ENCODE measurements at regions not wholly inside any gene's neighbourhood (a gene's known extent, or its start where the extent isn't known, plus 50 kb on each side); places are given as distances from the start of the nearest gene placed in this dataset.
"Not testable (repeated sequence)": the region's sequence is repeated elsewhere in the genome, so short reads cannot be mapped to it uniquely, and the experiment has no call there.

DNA sequence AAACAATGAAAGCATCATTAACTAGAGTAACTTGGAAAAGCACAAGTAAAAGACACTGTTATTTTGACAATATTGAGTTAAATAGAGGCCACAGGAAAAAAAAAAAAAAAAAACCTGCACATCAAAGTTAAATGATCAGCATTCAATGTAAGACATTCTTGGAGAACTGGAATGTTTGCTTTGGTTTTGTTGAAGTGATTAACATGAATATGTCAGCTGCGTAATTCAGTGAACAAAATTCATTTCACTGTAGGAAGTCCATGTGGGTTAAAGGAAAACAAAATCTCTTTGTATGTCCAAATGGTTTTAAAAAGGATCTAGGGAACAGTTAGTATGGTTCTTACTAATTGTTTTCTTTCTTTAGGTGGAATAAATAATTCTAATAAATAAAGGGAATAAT, 252.8 kb upstream of the CNTN6 start:
- no peak for DNase-seq

DNA sequence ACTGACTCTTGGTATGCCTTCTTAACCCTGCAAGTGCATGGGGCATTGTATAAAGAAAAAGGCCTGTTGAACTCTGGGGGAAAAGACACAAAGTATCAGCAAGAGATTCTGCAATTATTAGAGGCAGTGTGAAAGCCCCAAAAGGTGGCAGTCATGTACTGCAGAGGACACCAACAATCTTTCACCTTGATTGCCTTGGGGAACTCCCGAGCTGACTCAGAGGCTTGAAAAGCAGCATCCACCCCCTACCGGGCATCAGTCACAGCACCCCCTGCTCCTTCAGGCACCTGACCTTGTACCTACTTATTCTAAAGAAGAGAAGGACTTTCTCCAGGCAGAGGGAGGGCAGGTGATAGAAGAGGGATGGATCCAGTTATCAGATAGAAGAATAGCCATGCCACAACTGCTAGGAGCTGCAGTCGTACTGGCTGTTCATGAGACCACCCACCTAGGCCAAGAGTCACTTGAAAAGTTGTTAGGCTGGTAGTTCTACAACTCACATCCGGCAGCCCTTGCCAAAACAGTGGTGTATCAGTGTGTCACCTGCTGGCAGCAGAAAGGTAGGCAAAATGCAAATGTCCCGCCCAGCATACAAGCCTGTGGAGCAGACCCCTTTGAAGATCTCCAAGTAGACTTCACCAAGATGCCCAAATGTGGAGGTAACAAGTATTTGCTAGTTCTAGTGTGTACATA, 241.6 kb upstream of the CNTN6 start:
- peak; percentile 20 for DNase-seq

DNA sequence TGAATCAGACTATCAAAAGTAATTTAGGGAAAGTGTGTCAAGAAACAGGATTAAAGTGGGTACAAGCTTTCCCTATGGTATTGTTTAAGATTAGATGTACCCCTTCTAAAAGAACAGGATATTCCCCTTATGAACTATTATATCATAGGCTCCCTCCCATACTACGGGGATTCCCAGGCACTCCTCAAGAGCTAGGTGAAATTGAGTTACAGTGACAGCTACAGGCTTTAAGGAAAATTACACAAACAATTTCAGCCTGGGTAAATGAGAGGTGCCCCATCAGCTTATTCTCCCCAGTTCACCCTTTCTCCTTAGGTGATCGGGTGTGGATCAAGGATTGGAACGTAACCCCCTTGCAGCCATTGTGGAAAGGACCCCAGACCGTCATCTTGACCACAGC, 240.8 kb upstream of the CNTN6 start:
- no peak for DNase-seq

DNA sequence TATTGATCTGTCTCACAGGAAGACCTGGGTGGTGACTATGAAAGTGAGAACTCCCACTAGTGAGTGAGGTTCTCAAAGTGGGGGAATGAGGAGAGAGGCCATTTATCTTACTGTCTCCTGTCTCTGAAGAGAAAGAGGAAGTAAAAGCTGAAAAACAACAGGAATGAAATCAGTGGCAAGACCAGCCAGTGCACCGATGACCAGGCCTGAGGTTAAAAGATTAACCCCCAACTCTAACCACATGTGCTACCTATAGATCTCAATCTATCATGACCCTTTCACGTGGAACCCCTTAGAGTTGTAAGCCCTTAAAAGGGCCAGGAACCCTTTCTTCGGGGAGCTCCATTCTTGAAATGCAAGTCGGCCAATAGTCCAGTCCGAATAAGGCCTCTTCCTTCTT, 239.3 kb upstream of the CNTN6 start:
- DNase-seq, result no peak

DNA sequence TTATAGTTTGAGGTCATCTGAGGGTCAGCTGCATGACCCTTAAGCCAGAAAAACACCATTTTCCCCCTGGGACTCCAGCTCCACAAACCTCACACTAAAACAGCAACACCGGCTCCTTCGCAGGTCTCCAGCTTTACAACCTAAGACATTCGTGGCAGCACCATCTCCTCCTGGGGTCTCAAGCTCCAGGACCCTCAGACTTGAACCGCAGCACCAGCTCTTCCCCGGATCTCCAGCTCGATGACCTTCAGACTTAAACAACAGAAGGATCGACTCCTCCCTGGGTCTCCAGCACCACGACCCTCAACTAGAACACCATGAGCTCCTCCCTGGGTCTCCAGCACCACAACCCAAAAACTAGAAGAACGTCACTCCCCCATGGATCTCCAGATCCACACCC, 233.7 kb upstream of the CNTN6 start:
- no peak for DNase-seq

DNA sequence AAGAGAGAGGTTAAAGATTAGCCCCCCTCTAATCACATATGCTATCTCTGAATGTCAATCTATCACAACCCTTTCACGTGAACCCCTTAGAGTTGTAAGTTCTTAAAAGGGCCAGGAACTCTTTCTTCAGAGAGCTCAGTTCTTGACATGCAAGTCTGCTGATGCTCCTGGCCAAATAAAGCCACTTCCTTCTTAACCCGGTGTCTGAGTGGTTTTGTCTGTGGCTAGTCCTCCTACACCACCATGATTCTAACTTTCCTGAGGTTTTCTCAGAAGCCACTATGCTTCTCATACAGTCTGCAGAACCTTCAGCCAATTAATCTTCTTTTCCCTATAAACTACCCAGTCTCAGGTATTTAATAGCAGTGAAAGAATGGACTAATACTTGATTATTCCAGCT, 231.1 kb upstream of the CNTN6 start:
- no peak for DNase-seq

DNA sequence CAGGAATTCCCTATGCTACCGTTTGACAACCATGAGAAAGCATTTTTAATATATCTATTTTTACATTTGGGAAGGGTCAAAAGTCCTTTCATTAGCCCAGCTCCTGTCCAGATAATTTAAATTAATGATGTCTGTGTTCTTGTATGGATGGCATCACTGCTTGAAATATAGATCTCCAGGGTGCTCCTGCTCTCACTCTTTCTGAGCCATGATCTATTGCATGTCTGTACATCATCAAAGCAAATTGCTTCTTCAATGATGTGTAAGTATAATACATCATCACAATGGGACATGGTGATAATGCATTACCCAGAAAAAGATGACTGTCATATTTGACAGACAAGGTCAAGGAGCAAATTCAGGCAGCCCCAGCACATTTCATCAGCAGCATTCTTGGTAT, 223.6 kb upstream of the CNTN6 start:
- no peak for DNase-seq

DNA sequence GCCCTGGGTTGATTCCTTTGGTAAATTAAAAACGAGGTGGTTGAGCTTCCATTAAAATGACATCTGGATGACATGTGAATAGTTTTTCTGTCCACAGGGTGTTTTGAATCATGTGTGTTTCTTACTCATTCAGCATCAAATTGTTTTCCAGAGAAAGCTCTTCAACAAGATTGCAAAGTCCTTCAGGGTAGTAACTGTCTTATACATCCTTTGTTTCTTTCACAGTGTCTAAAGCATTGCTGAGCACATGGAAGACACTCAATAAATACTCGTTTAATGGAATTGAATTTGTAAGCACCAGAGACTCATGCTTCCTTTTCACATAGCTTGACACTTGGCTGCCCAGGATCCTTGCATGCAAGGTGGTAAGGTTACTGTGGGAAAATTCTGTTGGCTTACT, 223.1 kb upstream of the CNTN6 start:
- no peak for DNase-seq

DNA sequence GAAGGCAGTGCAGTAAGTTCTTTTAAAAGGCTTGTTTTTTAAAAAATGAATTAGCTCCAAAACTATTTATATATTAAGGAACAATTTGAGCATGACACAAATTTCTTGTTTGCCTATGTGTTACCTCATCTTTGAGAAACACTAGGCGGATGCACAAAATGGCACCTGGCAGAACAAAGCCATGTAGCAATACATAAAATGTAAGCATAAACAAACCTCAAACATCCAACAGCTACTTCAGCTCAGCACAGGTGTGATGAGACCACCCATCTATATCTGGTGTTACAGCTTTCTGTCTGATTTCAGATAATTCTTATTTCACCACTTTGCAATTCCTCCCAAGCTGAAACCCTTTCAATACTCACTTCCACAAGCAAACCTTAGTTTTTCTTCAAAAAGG, 221.2 kb upstream of the CNTN6 start:
- no peak for DNase-seq

DNA sequence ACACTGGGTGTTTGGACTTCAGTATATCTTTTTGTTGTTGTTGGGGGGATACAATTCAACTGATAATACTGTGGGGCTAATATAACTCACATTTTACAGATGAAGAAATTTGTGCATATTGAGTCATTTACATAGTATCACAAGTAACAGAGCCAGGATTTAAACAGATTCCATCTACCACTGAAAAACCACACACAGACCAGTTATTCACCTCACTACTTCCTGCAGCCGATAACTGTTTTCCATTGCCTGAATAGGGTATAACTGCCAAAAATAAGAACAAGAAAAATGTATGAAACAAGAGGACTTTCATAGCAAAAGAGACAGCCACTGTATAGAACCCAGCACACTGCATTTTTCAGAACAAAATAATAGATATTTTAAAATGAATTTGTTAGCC, 215.8 kb upstream of the CNTN6 start:
- no peak for DNase-seq

DNA sequence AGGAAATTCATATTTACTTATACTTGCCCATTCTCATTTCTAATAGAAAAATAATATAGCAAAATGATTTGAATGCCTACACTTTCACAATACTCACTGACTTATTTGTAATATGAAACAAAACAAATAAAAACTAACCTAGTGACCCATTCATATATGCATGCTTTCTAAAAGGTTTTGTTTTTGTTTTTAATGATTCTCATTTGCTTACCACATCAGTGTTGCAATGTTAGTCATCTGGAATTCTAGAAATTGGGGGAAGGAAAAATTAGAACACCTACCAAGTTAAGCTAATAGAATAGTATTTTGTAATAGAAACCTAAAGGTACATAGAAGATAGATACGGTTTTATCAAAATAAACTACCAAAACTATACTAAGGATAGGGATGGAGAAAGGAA, 214.1 kb upstream of the CNTN6 start:
- no peak for DNase-seq

DNA sequence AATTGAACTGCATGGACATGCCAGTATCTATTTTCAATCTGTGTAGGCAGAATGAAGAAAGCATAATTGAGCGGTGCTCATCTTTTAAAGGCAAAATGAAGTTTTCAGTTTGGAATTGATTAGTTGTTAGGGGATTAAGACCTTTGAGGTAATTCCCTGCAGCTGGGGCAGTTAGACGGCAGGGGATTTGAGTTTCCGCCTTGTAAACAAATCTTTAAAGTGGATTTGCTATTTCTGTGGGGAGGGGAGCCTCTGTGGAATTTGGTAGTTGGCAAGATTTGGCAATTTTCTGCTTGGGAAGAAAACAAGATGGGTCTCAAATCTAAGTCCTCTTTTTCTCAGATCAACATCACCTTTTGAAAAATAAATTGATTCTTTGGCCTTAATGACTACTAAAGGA, 212.5 kb upstream of the CNTN6 start:
- DNase-seq, result no peak

DNA sequence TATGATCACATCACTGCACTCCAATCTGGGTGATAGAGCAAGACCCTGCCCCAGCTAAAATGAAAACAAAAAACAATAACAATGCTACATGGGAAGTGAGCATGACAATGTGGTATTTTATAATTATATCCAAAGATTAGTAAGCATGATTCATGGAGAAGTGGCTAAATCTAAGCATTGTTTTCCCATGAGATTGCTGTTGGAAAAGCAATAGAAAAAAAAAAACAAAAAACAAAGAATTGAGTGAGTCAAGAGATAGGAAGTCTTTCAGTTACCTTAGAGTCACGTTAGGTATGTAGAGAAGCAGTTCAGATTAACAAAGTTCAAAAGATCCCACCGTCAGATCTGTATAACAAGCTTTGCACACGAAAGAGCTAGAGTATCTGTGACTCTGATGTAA, 210.3 kb upstream of the CNTN6 start:
- no peak for DNase-seq

DNA sequence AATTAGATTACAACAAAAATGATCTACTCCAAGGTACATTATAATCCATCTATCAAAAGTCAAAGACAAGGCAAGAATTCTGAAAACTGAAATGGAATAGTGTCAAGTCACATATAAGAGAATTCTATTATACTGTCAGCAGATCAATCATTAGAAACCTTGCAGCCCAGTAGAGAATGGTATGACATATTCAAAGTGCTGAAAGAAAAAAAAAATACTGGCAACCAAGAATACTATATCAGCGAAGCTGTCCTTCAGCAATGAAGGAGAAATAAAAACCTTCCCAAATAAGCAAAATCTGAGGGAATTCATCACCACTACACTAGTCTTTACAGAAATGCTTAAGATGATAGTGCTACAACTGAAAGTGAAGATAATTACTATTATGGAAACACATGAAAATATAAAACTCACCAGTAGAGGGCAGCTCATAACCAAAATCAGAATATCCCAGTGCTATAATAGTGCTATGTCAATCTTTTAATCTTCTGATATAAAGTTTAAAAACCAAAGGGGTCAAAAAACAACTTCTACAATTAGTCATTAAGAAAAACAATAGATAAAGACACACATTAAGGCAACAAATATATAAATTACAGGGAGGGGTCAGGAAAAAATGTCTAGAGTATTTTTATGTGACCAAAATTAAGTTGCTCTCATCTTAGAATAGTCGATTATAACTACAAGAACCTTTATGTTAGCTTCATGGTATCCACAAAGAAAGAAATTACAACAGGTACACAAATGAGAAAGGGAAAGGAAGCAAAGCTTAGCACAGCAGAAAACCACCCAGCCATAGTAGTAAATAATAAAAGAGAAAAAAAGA, 190.7 kb upstream of the CNTN6 start:
- no peak for DNase-seq

DNA sequence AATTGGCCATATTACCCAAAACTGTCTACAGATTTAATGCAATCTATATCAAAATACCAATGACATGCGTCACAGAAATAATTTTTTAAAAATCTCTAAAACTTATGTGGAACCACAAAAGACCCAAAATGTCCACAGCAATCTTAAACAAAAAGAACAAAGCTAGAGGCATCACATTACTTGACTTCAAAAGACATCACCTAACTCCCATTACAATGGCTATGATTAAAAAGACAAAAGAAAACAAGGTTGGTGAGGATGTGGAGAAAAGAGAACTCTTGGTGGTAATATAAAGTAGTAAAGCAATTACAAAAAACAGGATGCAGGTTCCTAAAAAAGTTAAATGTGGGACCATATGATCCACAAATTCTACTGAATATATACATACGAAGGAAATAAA, 187.6 kb upstream of the CNTN6 start:
- no peak for DNase-seq

DNA sequence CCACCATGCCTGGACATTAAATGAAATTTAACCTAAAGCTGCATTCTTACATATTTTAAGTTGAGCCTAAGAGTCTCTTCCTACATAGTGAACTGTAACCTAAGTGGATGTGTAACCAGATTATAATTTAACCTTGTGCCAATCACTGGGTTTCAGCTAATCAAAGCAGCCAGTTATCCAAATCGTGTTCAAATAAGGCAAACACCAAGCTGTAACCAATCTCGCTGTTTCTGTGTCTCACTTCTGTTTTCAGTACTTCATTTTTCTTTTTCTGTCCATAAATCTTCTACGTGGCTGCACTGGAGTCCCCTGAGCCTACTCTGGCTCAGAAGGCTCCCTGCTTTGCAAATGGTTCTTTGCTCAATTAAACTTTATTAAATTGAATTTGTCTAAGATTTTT, 186.1 kb upstream of the CNTN6 start:
- no peak for DNase-seq

DNA sequence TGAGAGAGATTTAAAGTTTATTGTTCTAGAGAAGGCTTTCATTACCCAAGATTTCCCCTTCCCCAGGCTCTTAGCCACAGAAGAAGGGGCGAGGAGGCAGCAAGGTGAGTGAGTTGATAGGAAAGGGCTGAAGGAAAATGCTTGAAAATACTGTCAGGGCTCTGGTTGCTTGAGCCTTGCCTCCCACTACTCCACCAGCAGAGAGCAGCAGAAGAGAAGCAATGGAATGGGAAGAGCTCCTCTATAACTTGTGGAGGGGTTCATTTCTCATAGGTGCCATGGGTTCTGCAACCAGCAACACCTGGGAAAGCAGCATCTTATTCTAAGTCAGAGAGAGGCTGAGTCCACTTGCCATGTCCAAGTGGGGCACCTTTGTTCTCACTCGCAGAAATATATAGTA, 184.0 kb upstream of the CNTN6 start:
- DNase-seq, result no peak

DNA sequence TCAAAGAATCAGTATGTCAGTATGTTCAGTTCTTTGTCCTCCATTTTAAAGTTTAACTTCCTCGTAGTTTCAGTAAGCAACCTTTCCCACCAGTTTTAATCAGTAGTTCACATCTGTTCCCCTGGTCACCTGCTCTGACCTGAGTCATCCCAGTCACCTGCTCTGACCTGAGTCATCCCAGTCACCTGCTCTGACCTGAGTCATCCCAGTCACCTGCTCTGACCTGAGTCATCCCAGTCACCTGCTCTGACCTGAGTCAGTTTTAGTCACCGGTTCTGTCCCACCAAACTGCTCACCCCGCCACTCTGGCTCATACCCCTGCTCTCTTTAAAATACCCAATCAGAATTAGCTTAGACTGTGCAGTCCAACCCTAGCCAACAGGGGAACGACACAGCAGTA, 180.1 kb upstream of the CNTN6 start:
- not testable (repeated sequence) for DNase-seq

DNA sequence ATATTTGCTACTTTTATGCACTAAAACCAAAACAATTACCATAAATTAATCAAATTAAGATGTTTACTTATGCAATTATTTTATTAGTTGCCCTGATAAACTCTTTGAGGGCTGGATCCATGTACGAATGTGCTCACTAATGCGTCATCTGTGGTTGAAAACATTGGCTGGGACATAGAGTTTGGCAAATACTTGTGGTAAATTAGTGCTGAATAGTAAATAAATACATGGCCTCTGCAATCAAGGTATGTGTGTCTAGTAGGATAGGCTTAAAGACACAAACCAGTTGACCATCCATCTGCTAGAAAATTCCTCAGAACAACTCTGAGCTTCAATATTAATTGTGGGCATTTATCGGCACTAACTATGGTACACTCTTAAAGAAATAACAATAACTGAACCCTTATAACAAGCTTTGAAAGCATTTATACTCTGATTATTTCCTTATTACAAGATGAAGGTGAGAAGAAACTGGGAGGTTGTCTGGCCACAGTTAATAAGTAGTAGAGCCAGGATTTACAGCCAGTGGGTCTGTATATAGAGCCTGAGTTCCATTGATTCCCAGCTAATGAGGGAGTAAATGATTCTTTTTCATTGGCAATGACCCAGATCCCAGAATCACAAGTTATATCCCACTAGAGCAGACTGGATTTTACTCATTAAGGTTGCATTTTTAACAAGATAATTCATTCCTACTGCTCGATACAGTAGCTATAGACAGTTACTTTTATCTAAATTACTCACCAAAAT, 169.5 kb upstream of the CNTN6 start:
- no peak for DNase-seq

DNA sequence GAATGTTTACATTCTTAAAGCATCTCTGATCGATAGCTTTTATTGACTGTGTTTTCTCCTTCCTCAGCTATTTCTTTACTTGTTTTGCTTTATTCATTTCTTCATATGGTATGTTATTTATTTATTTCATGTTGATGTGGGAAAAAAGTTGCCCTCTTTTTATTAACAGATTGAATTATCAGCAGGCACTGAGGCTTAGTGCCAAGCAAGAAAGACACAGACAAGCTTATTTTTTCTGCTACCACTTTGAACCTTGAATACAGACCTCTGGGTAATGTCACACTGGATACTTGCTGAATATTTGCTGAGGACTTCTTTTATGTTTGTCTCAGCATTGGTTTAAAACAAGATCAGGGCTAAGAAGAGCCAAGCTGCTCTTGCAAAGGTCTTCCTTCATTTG, 162.0 kb upstream of the CNTN6 start:
- no peak for DNase-seq

DNA sequence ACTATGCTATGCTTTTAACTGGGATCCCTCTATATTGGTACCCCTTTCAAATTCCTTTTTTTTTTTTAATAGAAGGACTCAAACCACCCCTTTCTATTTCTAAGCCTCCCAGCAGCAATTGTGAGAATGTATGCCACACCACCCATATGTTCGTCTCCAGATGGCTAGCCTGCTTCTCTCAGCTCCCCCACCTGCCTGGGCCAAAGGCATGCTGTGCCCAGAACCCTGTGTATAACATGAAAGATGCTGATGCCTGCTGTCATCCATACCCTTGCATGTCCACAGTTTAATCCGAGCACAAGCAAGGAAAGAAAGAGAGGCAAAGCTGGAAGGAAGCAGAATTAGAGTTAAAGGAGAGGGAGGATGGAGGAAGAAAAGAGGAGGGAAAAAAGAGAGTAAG, 159.5 kb upstream of the CNTN6 start:
- DNase-seq, result no peak

DNA sequence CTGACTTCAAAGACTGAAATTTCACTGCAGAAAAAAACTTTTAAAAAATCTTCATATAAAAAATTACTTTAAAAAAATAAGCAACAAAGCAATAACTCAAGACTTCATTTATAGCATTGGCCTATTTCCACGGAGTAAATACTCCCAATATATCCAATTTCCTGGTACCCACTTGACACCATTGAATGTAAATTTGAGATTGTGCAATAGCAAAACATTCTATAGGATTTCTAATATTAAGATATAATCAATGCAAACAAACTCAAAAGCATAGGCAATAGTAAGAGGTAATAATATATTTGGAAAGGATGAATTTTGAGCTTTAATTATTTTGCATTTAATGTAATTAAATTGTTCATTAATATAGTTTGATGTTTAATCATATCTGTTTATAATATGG, 148.0 kb upstream of the CNTN6 start:
- no peak for DNase-seq

DNA sequence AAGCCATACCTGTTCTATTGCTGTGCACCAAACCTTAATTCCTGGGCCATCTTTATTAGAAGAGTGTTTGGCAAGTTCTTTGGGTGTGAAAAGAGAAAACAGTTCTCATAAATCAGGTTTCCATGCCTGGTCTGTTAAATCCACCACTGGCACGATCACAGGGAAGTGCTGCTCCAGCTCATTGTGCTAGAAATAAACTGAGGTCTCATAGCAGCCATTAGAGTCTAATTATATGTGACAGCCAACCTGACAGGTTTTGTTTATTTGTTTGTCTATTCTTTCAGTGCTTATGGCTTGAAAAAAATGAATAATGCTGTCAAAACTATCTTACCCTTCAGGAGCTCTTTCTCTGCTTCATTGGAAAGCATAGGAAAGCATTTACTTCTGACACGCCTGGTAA, 147.1 kb upstream of the CNTN6 start:
- DNase-seq, result no peak

DNA sequence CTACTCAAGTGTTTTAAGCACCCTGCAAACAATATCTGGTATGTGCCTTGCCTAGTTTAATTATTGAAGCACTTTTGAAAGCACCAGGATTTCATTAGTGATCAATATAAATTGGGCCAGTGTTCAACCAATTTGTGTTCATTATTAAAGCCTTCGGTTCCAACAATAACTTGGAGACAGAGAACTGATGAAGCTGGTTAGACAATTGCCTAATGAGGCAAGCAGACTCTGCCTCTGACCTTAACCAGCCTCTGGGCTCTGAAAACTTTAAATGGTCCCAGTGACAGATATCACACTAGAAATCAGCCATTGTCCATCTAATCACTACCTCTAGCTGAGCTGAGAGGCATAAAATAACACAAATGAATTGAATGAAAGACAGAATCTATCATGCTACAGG, 139.9 kb upstream of the CNTN6 start:
- no peak for DNase-seq

All from activated CD4-positive, alpha-beta T cell treated with anti-CD3 and anti-CD28 coated beads for 48 hours (primary cell).